ENCODE measurements at regions not wholly inside any gene's neighbourhood (a gene's known extent, or its start where the extent isn't known, plus 50 kb on each side); places are given as distances from the start of the nearest gene placed in this dataset.

DNA sequence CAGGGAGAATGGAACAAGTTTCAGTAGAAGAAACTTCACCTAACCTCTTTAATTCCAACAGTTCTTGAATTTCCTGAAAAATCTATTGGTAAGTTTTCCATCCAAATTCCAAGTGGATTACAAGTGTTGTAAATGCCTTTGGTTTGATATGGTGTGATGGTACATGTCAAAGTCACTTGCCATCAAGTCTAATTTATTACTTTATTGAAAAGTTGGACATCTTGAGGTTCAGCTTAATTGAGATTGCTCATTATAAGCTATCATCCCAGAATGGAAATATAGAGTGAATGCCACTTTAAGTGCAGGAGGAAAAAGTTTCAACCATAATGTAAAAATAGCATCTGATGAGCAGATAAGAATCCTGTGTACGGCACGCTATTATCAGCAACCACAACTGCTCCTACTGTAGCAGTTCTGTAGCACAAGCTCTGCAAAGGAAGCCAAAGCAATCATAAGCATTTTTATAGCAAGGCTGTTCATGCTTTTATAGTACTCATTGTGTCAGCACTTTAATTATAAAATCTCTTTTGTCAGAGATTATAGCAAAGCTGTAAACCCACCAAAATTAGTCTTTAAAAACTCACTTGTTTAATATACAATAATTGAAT lies 991.8 kb upstream of the PHF14 start:
- TF ChIP-seq EP300 (IDR thresholded peaks at IDR 0.05) (no peak), POLR2A (IDR thresholded peaks at IDR 0.05) (no peak)
- TF ChIP-seq, protein P1, sequence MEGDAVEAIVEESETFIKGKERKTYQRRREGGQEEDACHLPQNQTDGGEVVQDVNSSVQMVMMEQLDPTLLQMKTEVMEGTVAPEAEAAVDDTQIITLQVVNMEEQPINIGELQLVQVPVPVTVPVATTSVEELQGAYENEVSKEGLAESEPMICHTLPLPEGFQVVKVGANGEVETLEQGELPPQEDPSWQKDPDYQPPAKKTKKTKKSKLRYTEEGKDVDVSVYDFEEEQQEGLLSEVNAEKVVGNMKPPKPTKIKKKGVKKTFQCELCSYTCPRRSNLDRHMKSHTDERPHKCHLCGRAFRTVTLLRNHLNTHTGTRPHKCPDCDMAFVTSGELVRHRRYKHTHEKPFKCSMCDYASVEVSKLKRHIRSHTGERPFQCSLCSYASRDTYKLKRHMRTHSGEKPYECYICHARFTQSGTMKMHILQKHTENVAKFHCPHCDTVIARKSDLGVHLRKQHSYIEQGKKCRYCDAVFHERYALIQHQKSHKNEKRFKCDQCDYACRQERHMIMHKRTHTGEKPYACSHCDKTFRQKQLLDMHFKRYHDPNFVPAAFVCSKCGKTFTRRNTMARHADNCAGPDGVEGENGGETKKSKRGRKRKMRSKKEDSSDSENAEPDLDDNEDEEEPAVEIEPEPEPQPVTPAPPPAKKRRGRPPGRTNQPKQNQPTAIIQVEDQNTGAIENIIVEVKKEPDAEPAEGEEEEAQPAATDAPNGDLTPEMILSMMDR (IDR thresholded peaks at IDR 0.05): no peak
